ENCODE measurements at regions not wholly inside any gene's neighbourhood (a gene's known extent, or its start where the extent isn't known, plus 50 kb on each side); places are given as distances from the start of the nearest gene placed in this dataset.

DNA sequence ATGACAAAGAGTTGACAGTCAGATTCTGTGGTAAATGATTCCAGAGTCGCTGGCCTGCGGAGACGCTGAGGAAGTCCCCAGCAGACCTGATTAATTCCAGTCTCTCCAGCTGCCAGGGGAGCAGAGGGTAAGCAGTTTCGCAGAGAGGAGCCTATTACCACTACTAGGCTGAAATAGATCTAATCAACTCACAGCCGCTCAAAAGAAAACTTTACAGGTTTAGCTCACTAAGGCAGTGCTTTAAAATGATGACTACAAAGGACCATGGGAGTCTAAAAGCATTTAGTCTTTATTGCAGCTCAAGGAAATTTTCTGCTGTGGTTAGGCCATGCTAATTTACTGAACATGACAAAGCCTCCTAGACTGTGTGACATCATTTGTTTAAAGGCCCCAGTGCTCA is 445.6 kb upstream of the POU3F3 start:
- no peaks in the 10 kb centered on the region for H3F3A ChIP-seq (ENCODE audit: insufficient read depth, low read length)
- no peaks in the 10 kb centered on the region for H3K4me1 ChIP-seq (ENCODE audit: low read length)
- no peak overlapping the region for H2AFZ ChIP-seq (ENCODE audit: low read length)
- H3K4me3 ChIP-seq (ENCODE audit: low read length): no peak overlapping the region
- H3K27me3 ChIP-seq (replicated peaks; ENCODE audit: insufficient read depth, low read length): no peaks in the 10 kb centered on the region
- H3K9ac ChIP-seq (ENCODE audit: low read length): no peak overlapping the region
- H3K79me2 ChIP-seq (ENCODE audit: low read length): no peaks in the 10 kb centered on the region
- H3K36me3 ChIP-seq (replicated peaks; ENCODE audit: insufficient read depth, low read length): no peaks in the 10 kb centered on the region
- no peaks in the 10 kb centered on the region for H3K9me2 ChIP-seq (replicated peaks; ENCODE audit: insufficient read depth, low read length)
- TF ChIP-seq EZH2 (optimal IDR thresholded peaks at IDR 0.05; ENCODE audit: low read depth, low read length) (no peak), EZH2phosphoT487 (IDR thresholded peaks at IDR 0.05; ENCODE audit: low read length) (no peak)
- TF ChIP-seq, protein P1, sequence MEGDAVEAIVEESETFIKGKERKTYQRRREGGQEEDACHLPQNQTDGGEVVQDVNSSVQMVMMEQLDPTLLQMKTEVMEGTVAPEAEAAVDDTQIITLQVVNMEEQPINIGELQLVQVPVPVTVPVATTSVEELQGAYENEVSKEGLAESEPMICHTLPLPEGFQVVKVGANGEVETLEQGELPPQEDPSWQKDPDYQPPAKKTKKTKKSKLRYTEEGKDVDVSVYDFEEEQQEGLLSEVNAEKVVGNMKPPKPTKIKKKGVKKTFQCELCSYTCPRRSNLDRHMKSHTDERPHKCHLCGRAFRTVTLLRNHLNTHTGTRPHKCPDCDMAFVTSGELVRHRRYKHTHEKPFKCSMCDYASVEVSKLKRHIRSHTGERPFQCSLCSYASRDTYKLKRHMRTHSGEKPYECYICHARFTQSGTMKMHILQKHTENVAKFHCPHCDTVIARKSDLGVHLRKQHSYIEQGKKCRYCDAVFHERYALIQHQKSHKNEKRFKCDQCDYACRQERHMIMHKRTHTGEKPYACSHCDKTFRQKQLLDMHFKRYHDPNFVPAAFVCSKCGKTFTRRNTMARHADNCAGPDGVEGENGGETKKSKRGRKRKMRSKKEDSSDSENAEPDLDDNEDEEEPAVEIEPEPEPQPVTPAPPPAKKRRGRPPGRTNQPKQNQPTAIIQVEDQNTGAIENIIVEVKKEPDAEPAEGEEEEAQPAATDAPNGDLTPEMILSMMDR (IDR thresholded peaks at IDR 0.05; ENCODE audit: low read length): no peak
- H3K9me3 ChIP-seq (replicated peaks; ENCODE audit: insufficient read depth, low read length): no peaks in the 10 kb centered on the region
- H3K27ac ChIP-seq (ENCODE audit: low read length): no peak overlapping the region
- H4K20me1 ChIP-seq (ENCODE audit: insufficient read depth, low read length): no peaks in the 10 kb centered on the region
- no peak for DNase-seq
- no peak overlapping the region for H3K4me2 ChIP-seq (ENCODE audit: low read depth, low read length)

GRCh38 chr2:104410136-104410535 is 443.8 kb upstream of the POU3F3 start:
- H3K27me3 ChIP-seq (replicated peaks; ENCODE audit: insufficient read depth, low read length): no peaks in the 10 kb centered on the region
- DNase-seq: no peak

DNA sequence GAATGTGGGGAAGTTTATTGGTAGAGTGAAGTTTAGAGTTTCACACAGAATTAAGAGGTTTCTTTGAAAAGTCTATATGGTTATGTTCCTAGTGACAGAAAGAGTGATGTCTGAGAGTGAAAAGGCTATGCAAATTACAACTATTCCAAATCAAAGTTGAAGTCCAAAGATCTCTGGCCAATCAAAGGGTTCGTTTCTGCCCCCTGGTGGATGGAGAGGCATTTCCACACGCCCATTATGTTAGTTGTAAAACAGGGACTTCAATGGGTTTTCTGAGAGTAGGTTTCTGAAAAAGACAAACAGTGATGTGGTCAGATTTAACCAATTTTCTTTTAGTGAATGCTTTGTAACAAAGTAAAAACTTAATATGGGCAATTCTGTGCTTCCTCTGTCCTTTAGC is 441.5 kb upstream of the POU3F3 start:
- no peak for TF ChIP-seq EZH2phosphoT487 (IDR thresholded peaks at IDR 0.05; ENCODE audit: low read length)
- TF ChIP-seq, protein P1 (IDR thresholded peaks at IDR 0.05; ENCODE audit: low read length): peak; percentile 63
- peak; percentile 53 for DNase-seq
- Histone ChIP-seq H3F3A (ENCODE audit: insufficient read depth, low read length) (no peaks in the 10 kb centered on the region), H3K9me3 (replicated peaks; ENCODE audit: insufficient read depth, low read length) (no peaks in the 10 kb centered on the region), H3K9ac (ENCODE audit: low read length) (no peak overlapping the region), H3K4me1 (ENCODE audit: low read length) (no peaks in the 10 kb centered on the region), H3K9me2 (replicated peaks; ENCODE audit: insufficient read depth, low read length) (no peaks in the 10 kb centered on the region), H2AFZ (ENCODE audit: low read length) (no peak overlapping the region), H3K4me2 (ENCODE audit: low read depth, low read length) (no peak overlapping the region), H3K4me3 (ENCODE audit: low read length) (no peak overlapping the region), H3K36me3 (replicated peaks; ENCODE audit: insufficient read depth, low read length) (no peaks in the 10 kb centered on the region), H4K20me1 (ENCODE audit: insufficient read depth, low read length) (no peaks in the 10 kb centered on the region), H3K79me2 (ENCODE audit: low read length) (no peaks in the 10 kb centered on the region), H3K27me3 (replicated peaks; ENCODE audit: insufficient read depth, low read length) (no peaks in the 10 kb centered on the region), H3K27ac (ENCODE audit: low read length) (no peak overlapping the region)

More at GRCh38 chr2:104410136-104410535, 443.8 kb upstream of the POU3F3 start:
- Histone ChIP-seq H4K20me1 (ENCODE audit: insufficient read depth, low read length) (no peaks in the 10 kb centered on the region), H2AFZ (ENCODE audit: low read length) (no peak overlapping the region), H3K36me3 (replicated peaks; ENCODE audit: insufficient read depth, low read length) (no peaks in the 10 kb centered on the region), H3K4me2 (ENCODE audit: low read depth, low read length) (no peak overlapping the region), H3K9me3 (replicated peaks; ENCODE audit: insufficient read depth, low read length) (no peaks in the 10 kb centered on the region), H3K79me2 (ENCODE audit: low read length) (no peaks in the 10 kb centered on the region), H3K4me3 (ENCODE audit: low read length) (no peak overlapping the region), H3K27ac (ENCODE audit: low read length) (no peak overlapping the region), H3F3A (ENCODE audit: insufficient read depth, low read length) (no peaks in the 10 kb centered on the region), H3K9ac (ENCODE audit: low read length) (no peak overlapping the region), H3K4me1 (ENCODE audit: low read length) (no peaks in the 10 kb centered on the region), H3K9me2 (replicated peaks; ENCODE audit: insufficient read depth, low read length) (no peaks in the 10 kb centered on the region)
- TF ChIP-seq EZH2phosphoT487 (IDR thresholded peaks at IDR 0.05; ENCODE audit: low read length) (no peak), EZH2 (optimal IDR thresholded peaks at IDR 0.05; ENCODE audit: low read depth, low read length) (no peak)
- TF ChIP-seq, protein P1 (IDR thresholded peaks at IDR 0.05; ENCODE audit: low read length): no peak

All from MM.1S (cell line).